ENCODE measurements at regions not wholly inside any gene's neighbourhood (a gene's known extent, or its start where the extent isn't known, plus 50 kb on each side); places are given as distances from the start of the nearest gene placed in this dataset.

DNA sequence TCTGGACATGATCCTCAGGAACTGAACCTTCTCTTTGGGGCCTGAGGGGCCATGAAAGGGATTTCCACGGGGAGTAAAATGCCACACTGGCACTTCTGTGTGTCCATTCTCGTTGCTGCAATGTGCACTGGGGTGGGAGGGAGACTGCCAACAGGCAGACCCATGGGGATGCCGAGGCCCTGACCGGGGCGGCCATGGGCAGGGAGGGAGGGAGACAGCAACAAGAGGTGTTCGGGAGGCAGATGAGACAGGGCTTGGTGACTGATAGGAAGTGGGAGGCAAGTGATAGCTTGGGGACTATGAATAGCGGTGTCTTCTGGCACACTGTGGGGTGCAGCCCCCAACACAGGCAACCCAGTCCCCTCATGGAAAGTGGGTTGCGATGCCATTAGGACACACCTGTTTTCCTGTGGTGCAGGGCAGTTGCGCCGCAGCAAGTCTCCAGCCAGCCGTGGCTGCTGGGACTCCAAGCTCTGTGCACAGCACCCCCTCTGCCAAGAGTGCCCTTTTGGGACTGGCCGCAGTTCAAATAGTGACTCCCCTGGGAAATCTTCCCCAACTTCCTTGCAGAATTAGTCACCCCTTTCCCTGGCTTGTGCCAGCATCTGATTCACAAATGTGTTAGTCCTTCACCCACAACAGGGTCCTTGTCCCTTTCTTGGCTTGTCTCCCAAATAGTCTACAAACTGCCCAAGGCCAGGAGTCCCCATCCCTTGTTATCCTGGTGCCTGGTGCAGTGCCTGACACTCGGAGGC is 88.8 kb downstream of the CHST1 start:
- ATAC-seq: no peak
- no peak overlapping the region for H3K27ac Mint-ChIP-seq
- POLR2A ChIA-PET: no interaction called here

DNA sequence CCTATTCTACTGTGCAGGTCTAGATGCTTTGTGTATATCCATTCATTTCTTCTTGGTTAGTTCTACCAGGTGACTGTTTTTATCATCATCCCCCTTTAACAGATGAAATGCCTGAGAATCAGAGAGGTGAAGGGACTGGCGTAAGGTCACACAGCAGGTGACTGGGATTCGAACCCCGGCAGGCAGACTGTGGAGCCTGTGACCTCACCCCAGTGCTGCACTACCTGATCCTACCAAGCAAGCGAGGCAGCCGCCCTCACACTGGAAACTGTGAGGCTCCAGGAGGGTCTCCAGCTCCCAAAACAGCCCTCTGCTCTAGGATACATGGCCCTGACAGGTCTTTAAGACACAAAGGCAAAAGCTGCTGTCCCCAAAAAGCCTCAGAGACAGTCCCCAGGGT is 91.7 kb downstream of the CHST1 start:
- CTCF ChIA-PET: interaction anchor here (0.8 kb wide), 1 partner anchor 203 kb away, joined by 4 read pairs; no protein-coding TSS in a partner anchor
- Mint-ChIP-seq H3K9me3 (no peaks in the 10 kb centered on the region), H3K4me1 (peaks cover 17% of the 10 kb centered on the region), H3K36me3 (no peaks in the 10 kb centered on the region), H3K27ac (no peak overlapping the region), H3K4me3 (no peak overlapping the region), H3K27me3 (ENCODE audit: low read depth) (peaks cover 5% of the 10 kb centered on the region; the same call in 1 of the 2 replicates)
- POLR2A ChIA-PET: no interaction called here
- DNase-seq (ENCODE audit: low spot score) (no peak), ATAC-seq (no peak)
- TF ChIP-seq ZNF232 (CRISPR knock-in tag; IDR thresholded peaks at IDR 0.05) (no peak), ZNF317 (CRISPR knock-in tag; IDR thresholded peaks at IDR 0.05; ENCODE audit: borderline replicate concordance, low read depth) (no peak), NR1H2 (CRISPR knock-in tag; IDR thresholded peaks at IDR 0.05) (no peak), PRRX2 (CRISPR knock-in tag; IDR thresholded peaks at IDR 0.05) (no peak), ELF4 (CRISPR knock-in tag; IDR thresholded peaks at IDR 0.05; ENCODE audit: low read depth) (no peak), GRHL2 (CRISPR knock-in tag; IDR thresholded peaks at IDR 0.05; ENCODE audit: insufficient replicate concordance, severe bottlenecking) (no peak), OVOL2 (CRISPR knock-in tag; IDR thresholded peaks at IDR 0.05; ENCODE audit: borderline replicate concordance) (no peak), GABPB1 (CRISPR knock-in tag; IDR thresholded peaks at IDR 0.05) (no peak), FOXK1 (CRISPR knock-in tag; IDR thresholded peaks at IDR 0.05) (no peak), TP53 (CRISPR knock-in tag; IDR thresholded peaks at IDR 0.05) (no peak), CBFB (CRISPR knock-in tag; IDR thresholded peaks at IDR 0.05; ENCODE audit: low read depth) (no peak), RORB (CRISPR knock-in tag; IDR thresholded peaks at IDR 0.05) (no peak), TEAD4 (CRISPR knock-in tag; IDR thresholded peaks at IDR 0.05) (no peak)
- TF ChIP-seq, protein P1, sequence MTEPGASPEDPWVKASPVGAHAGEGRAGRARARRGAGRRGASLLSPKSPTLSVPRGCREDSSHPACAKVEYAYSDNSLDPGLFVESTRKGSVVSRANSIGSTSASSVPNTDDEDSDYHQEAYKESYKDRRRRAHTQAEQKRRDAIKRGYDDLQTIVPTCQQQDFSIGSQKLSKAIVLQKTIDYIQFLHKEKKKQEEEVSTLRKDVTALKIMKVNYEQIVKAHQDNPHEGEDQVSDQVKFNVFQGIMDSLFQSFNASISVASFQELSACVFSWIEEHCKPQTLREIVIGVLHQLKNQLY (CRISPR knock-in tag; IDR thresholded peaks at IDR 0.05): no peak
- TF ChIP-seq, protein P2, sequence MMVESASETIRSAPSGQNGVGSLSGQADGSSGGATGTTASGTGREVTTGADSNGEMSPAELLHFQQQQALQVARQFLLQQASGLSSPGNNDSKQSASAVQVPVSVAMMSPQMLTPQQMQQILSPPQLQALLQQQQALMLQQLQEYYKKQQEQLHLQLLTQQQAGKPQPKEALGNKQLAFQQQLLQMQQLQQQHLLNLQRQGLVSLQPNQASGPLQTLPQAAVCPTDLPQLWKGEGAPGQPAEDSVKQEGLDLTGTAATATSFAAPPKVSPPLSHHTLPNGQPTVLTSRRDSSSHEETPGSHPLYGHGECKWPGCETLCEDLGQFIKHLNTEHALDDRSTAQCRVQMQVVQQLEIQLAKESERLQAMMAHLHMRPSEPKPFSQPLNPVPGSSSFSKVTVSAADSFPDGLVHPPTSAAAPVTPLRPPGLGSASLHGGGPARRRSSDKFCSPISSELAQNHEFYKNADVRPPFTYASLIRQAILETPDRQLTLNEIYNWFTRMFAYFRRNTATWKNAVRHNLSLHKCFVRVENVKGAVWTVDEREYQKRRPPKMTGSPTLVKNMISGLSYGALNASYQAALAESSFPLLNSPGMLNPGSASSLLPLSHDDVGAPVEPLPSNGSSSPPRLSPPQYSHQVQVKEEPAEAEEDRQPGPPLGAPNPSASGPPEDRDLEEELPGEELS (CRISPR knock-in tag; IDR thresholded peaks at IDR 0.05): no peak
- TF ChIP-seq, protein P3, sequence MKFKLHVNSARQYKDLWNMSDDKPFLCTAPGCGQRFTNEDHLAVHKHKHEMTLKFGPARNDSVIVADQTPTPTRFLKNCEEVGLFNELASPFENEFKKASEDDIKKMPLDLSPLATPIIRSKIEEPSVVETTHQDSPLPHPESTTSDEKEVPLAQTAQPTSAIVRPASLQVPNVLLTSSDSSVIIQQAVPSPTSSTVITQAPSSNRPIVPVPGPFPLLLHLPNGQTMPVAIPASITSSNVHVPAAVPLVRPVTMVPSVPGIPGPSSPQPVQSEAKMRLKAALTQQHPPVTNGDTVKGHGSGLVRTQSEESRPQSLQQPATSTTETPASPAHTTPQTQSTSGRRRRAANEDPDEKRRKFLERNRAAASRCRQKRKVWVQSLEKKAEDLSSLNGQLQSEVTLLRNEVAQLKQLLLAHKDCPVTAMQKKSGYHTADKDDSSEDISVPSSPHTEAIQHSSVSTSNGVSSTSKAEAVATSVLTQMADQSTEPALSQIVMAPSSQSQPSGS (CRISPR knock-in tag; IDR thresholded peaks at IDR 0.05; ENCODE audit: borderline replicate concordance, low read depth): no peak

More for the DNA sequence above, 88.8 kb downstream of the CHST1 start:
- H3K4me1 Mint-ChIP-seq: peaks cover 17% of the 10 kb centered on the region
- DNase-seq (ENCODE audit: low spot score): no peak
- CTCF ChIA-PET: interaction anchor here (1.0 to 4.1 kb wide), 5 partner anchors 78 to 325 kb away, joined by 3 to 20 read pairs (median 12); no protein-coding TSS in a partner anchor
- no peaks in the 10 kb centered on the region for H3K36me3 Mint-ChIP-seq
- H3K4me3 Mint-ChIP-seq: no peak overlapping the region
- TF ChIP-seq TEAD4 (CRISPR knock-in tag; IDR thresholded peaks at IDR 0.05) (no peak), EMX1 (CRISPR knock-in tag; IDR thresholded peaks at IDR 0.05) (no peak), JAZF1 (CRISPR knock-in tag; IDR thresholded peaks at IDR 0.05) (no peak), ZNF232 (CRISPR knock-in tag; IDR thresholded peaks at IDR 0.05) (no peak), SMAD3 (CRISPR knock-in tag; IDR thresholded peaks at IDR 0.05; ENCODE audit: borderline replicate concordance) (no peak), CBFB (CRISPR knock-in tag; IDR thresholded peaks at IDR 0.05; ENCODE audit: low read depth) (no peak), ZNF396 (CRISPR knock-in tag; IDR thresholded peaks at IDR 0.05; ENCODE audit: borderline replicate concordance) (no peak), RORB (CRISPR knock-in tag; IDR thresholded peaks at IDR 0.05) (no peak)
- TF ChIP-seq, protein P1 (CRISPR knock-in tag; IDR thresholded peaks at IDR 0.05): no peak
- TF ChIP-seq, protein P4, sequence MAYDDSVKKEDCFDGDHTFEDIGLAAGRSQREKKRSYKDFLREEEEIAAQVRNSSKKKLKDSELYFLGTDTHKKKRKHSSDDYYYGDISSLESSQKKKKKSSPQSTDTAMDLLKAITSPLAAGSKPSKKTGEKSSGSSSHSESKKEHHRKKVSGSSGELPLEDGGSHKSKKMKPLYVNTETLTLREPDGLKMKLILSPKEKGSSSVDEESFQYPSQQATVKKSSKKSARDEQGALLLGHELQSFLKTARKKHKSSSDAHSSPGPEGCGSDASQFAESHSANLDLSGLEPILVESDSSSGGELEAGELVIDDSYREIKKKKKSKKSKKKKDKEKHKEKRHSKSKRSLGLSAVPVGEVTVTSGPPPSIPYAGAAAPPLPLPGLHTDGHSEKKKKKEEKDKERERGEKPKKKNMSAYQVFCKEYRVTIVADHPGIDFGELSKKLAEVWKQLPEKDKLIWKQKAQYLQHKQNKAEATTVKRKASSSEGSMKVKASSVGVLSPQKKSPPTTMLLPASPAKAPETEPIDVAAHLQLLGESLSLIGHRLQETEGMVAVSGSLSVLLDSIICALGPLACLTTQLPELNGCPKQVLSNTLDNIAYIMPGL (CRISPR knock-in tag; IDR thresholded peaks at IDR 0.05): no peak
- TF ChIP-seq, protein P5, sequence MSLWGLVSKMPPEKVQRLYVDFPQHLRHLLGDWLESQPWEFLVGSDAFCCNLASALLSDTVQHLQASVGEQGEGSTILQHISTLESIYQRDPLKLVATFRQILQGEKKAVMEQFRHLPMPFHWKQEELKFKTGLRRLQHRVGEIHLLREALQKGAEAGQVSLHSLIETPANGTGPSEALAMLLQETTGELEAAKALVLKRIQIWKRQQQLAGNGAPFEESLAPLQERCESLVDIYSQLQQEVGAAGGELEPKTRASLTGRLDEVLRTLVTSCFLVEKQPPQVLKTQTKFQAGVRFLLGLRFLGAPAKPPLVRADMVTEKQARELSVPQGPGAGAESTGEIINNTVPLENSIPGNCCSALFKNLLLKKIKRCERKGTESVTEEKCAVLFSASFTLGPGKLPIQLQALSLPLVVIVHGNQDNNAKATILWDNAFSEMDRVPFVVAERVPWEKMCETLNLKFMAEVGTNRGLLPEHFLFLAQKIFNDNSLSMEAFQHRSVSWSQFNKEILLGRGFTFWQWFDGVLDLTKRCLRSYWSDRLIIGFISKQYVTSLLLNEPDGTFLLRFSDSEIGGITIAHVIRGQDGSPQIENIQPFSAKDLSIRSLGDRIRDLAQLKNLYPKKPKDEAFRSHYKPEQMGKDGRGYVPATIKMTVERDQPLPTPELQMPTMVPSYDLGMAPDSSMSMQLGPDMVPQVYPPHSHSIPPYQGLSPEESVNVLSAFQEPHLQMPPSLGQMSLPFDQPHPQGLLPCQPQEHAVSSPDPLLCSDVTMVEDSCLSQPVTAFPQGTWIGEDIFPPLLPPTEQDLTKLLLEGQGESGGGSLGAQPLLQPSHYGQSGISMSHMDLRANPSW (CRISPR knock-in tag; conservative IDR thresholded peaks at IDR 0.05; ENCODE audit: low read depth): no peak
- TF ChIP-seq, protein P6, sequence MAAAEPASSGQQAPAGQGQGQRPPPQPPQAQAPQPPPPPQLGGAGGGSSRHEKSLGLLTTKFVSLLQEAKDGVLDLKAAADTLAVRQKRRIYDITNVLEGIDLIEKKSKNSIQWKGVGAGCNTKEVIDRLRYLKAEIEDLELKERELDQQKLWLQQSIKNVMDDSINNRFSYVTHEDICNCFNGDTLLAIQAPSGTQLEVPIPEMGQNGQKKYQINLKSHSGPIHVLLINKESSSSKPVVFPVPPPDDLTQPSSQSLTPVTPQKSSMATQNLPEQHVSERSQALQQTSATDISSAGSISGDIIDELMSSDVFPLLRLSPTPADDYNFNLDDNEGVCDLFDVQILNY (CRISPR knock-in tag; IDR thresholded peaks at IDR 0.05): no peak
- H3K27me3 Mint-ChIP-seq (ENCODE audit: low read depth): peaks cover 5% of the 10 kb centered on the region; the same call in 1 of the 2 replicates
- H3K9me3 Mint-ChIP-seq: no peaks in the 10 kb centered on the region
